ENCODE measurements at regions not wholly inside any gene's neighbourhood (a gene's known extent, or its start where the extent isn't known, plus 50 kb on each side); places are given as distances from the start of the nearest gene placed in this dataset.

DNA sequence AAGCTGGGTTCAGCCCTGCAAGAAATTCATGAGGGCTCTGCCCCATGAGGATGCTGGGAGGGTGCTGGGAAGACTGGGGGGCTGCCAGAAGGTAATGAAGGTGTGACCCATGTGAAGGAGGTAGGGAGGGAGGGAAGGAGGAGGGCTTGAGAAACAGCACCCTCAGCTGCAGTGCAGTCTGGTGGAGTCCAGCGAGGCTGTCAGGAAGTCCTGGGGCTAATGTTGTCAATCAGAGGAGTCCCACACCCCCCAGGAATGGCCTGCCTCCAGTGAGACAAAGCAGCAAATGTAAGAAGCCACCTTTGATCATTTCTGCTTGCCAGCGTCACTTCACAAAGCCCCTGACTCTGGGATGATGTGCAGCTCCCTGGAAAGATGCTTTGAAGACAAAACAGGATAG lies 248.4 kb downstream of the SH3BP4 start:
- TF ChIP-seq TARDBP (IDR thresholded peaks at IDR 0.05), result no peak
- no peak for TF ChIP-seq SP1 (IDR thresholded peaks at IDR 0.05)

Data from HEK293T (cell line).